CD14-positive monocyte (primary cell): ENCODE measurements at regions not wholly inside any gene's neighbourhood (a gene's known extent, or its start where the extent isn't known, plus 50 kb on each side); places are given as distances from the start of the nearest gene placed in this dataset.

Experiments
- DNase-seq, 3 donors: peaks; one replicate each; pipeline ENCODE4 v3.0.0-alpha.2; 2011 to 2022
- H2AFZ ChIP-seq: 2 replicates; pipeline ENCODE4 v1.6.0; 2012; ENCODE audit warnings: mild to moderate bottlenecking, low read depth, low read length, inconsistent platforms; ENCODE audit not compliant: insufficient read depth, poor library complexity, severe bottlenecking
- H3K27ac ChIP-seq, 2 donors: 1 replicate in 1 of 2; 2 replicates in 1 of 2; pipeline ENCODE4 v1.5.1; 2012 to 2013; ENCODE audit warnings: low read length in 2 of 2, control low read depth in 1 of 2, inconsistent platforms in 1 of 2, low read depth in 1 of 2, mild to moderate bottlenecking in 1 of 2
- H3K27me3 ChIP-seq, 2 donors: one replicate each; pipeline versions ENCODE4 v1.6.0 to v1.6.1; 2011 to 2013; ENCODE audit warnings: low read length in 2 of 2; ENCODE audit not compliant: control insufficient read depth in 2 of 2, insufficient read depth in 2 of 2
- H3K36me3 ChIP-seq, 2 donors: replicated peaks in 1 of 2; 1 replicate in 1 of 2; 2 replicates in 1 of 2; pipeline versions ENCODE4 v1.5.1 to v1.6.1; 2012 to 2013; ENCODE audit warnings: low read length in 2 of 2, control low read depth in 1 of 2, inconsistent platforms in 1 of 2, mild to moderate bottlenecking in 1 of 2; ENCODE audit not compliant: insufficient read depth in 2 of 2, control insufficient read depth in 1 of 2
- H3K4me1 ChIP-seq, 2 donors: 1 replicate in 1 of 2; 2 replicates in 1 of 2; pipeline versions ENCODE4 v1.5.1 to v1.6.1; 2012 to 2013; ENCODE audit warnings: low read length in 2 of 2, control low read depth in 1 of 2, inconsistent platforms in 1 of 2, mild to moderate bottlenecking in 1 of 2, moderate library complexity in 1 of 2; ENCODE audit not compliant: insufficient read depth in 2 of 2, control insufficient read depth in 1 of 2
- H3K4me2 ChIP-seq: replicated peaks from 2 replicates; pipeline ENCODE3; 2012; ENCODE audit warnings: low read length, moderate library complexity, mild to moderate bottlenecking; ENCODE audit not compliant: poor library complexity, severe bottlenecking; ENCODE audit errors: extremely low read depth
- H3K4me3 ChIP-seq, 3 experiments: fragments of 200-600 bp in 1 of 3; sonication (generic) in 1 of 3; replicated peaks in 1 of 3; 1 replicate in 2 of 3; 2 replicates in 1 of 3; pipeline ENCODE4 v1.5.1; 2011 to 2013; ENCODE audit warnings: low read length in 3 of 3, mild to moderate bottlenecking in 3 of 3, control low read depth in 2 of 3, low read depth in 2 of 3, inconsistent platforms in 1 of 3, moderate library complexity in 1 of 3
- H3K79me2 ChIP-seq: 2 replicates; pipeline ENCODE4 v1.6.0; 2012; ENCODE audit warnings: mild to moderate bottlenecking, control low read depth, inconsistent platforms, low read length, moderate library complexity; ENCODE audit not compliant: insufficient read depth
- H3K9ac ChIP-seq: 2 replicates; pipeline ENCODE4 v1.6.0; 2017; ENCODE audit warnings: low read length, mild to moderate bottlenecking; ENCODE audit not compliant: insufficient read depth, poor library complexity, severe bottlenecking
- H3K9me3 ChIP-seq, 2 donors: replicated peaks in 1 of 2; 1 replicate in 1 of 2; 2 replicates in 1 of 2; pipeline versions ENCODE4 v1.5.1 to v1.6.1; 2012 to 2013; ENCODE audit warnings: low read length in 2 of 2, control low read depth in 1 of 2; ENCODE audit not compliant: control insufficient read depth in 1 of 2, insufficient read depth in 1 of 2
- H4K20me1 ChIP-seq: 2 replicates; pipeline ENCODE4 v1.6.0; 2012; ENCODE audit warnings: mild to moderate bottlenecking, low read length, control low read depth, moderate library complexity; ENCODE audit not compliant: insufficient read depth
- H3K27ac Mint-ChIP-seq, 7 donors: one replicate each; pipeline ENCODE4 v1.8.0; 2020; ENCODE audit warnings: mild to moderate bottlenecking in 7 of 7, mixed read lengths in 7 of 7, moderate library complexity in 6 of 7, inconsistent platforms in 2 of 7
- H3K27me3 Mint-ChIP-seq, 3 donors: one replicate each; pipeline ENCODE4 v1.8.0; 2021 to 2022; ENCODE audit warnings: low read depth in 3 of 3, mild to moderate bottlenecking in 3 of 3, mixed read lengths in 3 of 3, moderate library complexity in 3 of 3, inconsistent platforms in 1 of 3
- H3K36me3 Mint-ChIP-seq, 2 donors: one replicate each; pipeline ENCODE4 v1.8.0; 2020; ENCODE audit warnings: mixed read lengths in 2 of 2, inconsistent platforms in 1 of 2, mild to moderate bottlenecking in 1 of 2
- H3K4me1 Mint-ChIP-seq: one replicate; pipeline ENCODE4 v1.8.0; 2020; ENCODE audit warnings: mild to moderate bottlenecking, mixed read lengths
- H3K4me3 Mint-ChIP-seq, 2 donors: one replicate each; pipeline ENCODE4 v1.8.0; 2020; ENCODE audit warnings: mild to moderate bottlenecking in 2 of 2, mixed read lengths in 2 of 2, moderate library complexity in 1 of 2
- H3K9me3 Mint-ChIP-seq, 7 donors: one replicate each; pipeline ENCODE4 v1.8.0; 2020 to 2022; ENCODE audit warnings: mixed read lengths in 7 of 7, mild to moderate bottlenecking in 6 of 7, moderate library complexity in 6 of 7, inconsistent platforms in 2 of 7
- CTCF ChIP-seq: fragments of 200-600 bp; IDR thresholded peaks from one replicate; pipeline ENCODE4 v1.8.0; 2022; ENCODE audit warnings: antibody characterized with exemption, mild to moderate bottlenecking
- WGBS: methylation state at CpG from one replicate; pipeline ENCODE4 v1.1.5; 2013; ENCODE audit warnings: missing lambda C conversion rate; ENCODE audit not compliant: insufficient coverage; 5-methylcytosine and 5-hydroxymethylcytosine counted together
- intact Hi-C, 2 donors: fragments of 100-400 bp; cut with micrococcal nuclease; formaldehyde crosslinking; loops; one replicate each; pipeline versions ENCODE4 v1.15.0 to v1.15.1; 2023

- no peak overlapping the region for H3K27ac Mint-ChIP-seq
- no peaks in the 10 kb centered on the region for H3K27me3 ChIP-seq
- H2AFZ ChIP-seq, result no peak overlapping the region
- intact Hi-C loops, result no loop called here
- no peak overlapping the region for H3K27ac ChIP-seq
- no peaks in the 10 kb centered on the region for H3K9me3 ChIP-seq
- H3K4me1 Mint-ChIP-seq, result no peaks in the 10 kb centered on the region
- peaks cover 0 to 1% (median 0%) of the 10 kb centered on the region in 7 donors for H3K9me3 Mint-ChIP-seq
- no peaks in the 10 kb centered on the region for H3K4me1 ChIP-seq
- H3K27me3 Mint-ChIP-seq, result no peaks in the 10 kb centered on the region
- H3K79me2 ChIP-seq, result no peaks in the 10 kb centered on the region
- no peaks in the 10 kb centered on the region for H3K36me3 Mint-ChIP-seq
- DNase-seq, result no peak
- no peak for TF ChIP-seq CTCF
- H4K20me1 ChIP-seq, result no peaks in the 10 kb centered on the region
- no peaks in the 10 kb centered on the region for H3K36me3 ChIP-seq
- no peak overlapping the region for H3K9ac ChIP-seq
- H3K4me3 Mint-ChIP-seq, result no peak overlapping the region
- no peak overlapping the region for H3K4me3 ChIP-seq
- H3K4me2 ChIP-seq, result no peak overlapping the region
Observed at GRCh38 chr4:125827696-125828052, 512.9 kb downstream of the FAT4 start.

DNA sequence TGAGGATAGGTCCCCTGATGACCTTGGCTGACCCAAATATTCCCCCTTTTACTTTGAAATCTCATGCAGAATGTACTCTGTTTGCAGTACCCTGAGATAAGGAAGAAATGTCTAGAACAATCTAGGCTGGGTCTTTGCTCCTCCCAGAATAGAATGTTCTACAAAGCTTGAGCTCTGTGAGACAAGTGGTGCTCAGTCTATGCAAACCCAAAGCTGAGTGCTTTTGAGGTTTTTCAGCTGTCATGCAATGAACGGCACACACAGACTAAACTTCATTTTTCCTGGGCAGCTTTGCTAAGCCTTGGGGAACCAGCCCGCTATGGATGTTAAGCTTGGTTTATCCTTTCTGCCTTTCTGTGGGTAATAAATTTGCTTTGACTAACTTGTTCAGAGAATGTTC is 513.6 kb downstream of the FAT4 start:
- no peak overlapping the region for H3K4me3 Mint-ChIP-seq
- H3K9me3 Mint-ChIP-seq, result no peaks in the 10 kb centered on the region
- Histone ChIP-seq H3K36me3 (no peaks in the 10 kb centered on the region), H4K20me1 (no peaks in the 10 kb centered on the region), H2AFZ (no peak overlapping the region), H3K4me1 (no peaks in the 10 kb centered on the region), H3K27ac (no peak overlapping the region), H3K9me3 (no peaks in the 10 kb centered on the region), H3K4me2 (no peak overlapping the region), H3K4me3 (no peak overlapping the region), H3K9ac (no peak overlapping the region), H3K79me2 (no peaks in the 10 kb centered on the region), H3K27me3 (no peaks in the 10 kb centered on the region)
- WGBS, result 40% methylated on average over 1 of the region's 2 CpGs
- H3K27ac Mint-ChIP-seq, result no peak overlapping the region
- DNase-seq, result no peak
- no peak for TF ChIP-seq CTCF
- no peaks in the 10 kb centered on the region for H3K4me1 Mint-ChIP-seq
- intact Hi-C loops, result no loop called here
- no peaks in the 10 kb centered on the region for H3K27me3 Mint-ChIP-seq
- H3K36me3 Mint-ChIP-seq, result no peaks in the 10 kb centered on the region
